ENCODE measurements at regions not wholly inside any gene's neighbourhood (a gene's known extent, or its start where the extent isn't known, plus 50 kb on each side); places are given as distances from the start of the nearest gene placed in this dataset.
"Not testable (repeated sequence)": the region's sequence is repeated elsewhere in the genome, so short reads cannot be mapped to it uniquely, and the experiment has no call there.

DNA sequence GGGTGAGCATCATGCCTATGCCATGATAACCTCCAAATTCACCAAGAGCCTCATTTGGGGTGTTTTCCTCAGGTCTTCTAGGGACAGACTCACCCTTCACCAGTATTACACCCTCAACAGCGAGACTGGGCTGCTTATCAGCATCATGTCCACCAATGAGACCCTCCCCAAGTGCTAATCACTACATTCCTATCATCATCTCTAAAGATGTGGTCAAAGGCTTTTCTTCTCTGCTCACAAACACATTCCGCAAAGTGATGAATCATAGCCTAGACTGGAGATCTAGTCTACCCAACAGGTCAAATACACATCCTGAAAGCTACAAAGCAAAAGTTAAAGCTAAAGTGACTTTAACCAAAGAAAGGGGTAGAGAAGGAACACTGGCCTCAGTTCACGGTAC is 75.3 kb upstream of the C7orf33 start:
- no peak for DNase-seq

- DNase-seq: no peak
Observed at GRCh38 chr7:148515728-148516695, 74.6 kb upstream of the C7orf33 start.

GRCh38 chr7:148519386-148519785 is 71.2 kb upstream of the C7orf33 start:
- DNase-seq: not testable (repeated sequence)

GRCh38 chr7:148521271-148521670 is 69.3 kb upstream of the C7orf33 start:
- no peak for DNase-seq

GRCh38 chr7:148523550-148523949 is 67.0 kb upstream of the C7orf33 start:
- no peak for DNase-seq

DNA sequence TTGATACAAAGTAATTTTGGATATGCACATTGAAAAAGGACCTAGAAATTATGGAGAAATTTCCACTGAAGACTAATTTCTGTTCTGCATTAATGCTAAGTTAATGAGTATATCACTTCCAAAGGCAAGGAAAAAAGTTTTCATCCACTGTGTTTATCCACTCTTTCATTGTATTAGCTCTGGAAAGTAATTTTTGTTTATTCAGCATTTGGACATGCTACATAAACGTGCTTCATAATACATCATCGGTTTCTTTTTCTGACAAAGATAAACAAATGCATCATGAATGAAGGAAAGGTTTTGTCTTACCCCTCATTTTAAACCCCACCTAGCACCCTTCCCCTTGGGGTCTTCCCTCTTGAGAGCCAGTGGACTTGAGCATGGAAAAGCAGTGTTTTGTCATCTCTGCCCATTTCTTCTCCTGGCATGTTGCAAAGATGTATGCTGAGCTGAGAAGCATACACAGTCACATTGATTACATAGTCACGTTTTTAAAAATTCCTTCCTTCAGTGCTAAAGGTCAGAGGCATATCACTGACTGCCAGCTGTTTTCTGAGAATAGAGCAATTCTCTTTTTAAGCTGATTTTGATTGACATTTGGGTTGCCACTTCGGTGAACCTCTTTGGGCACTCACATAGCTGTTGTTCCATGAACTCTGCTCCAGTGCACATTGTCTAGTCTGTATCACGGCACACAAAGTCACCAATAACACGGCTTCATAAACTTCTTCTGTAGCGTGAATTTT is 65.9 kb upstream of the C7orf33 start:
- no peak for DNase-seq

GRCh38 chr7:148527717-148528168 is 62.8 kb upstream of the C7orf33 start:
- DNase-seq: peak; percentile 57

DNA sequence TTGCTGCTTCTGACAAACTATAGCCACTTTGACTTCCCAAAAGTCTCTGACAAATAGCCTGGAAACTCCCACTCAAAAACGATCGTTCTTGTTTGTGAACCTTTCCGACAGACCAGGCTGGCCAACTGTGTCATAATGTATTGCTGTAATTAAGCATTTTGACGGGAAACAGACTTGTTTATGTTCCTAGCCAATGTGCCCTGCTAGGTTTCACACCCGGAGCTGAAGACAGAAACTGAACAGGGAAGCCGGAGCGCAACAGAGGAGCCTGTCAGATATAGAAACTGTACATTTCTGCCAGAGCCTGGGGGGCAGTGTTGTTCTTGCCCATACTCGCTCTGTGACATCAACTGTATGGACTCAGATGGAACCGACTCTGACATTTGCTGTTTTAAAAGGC is 55.3 kb upstream of the C7orf33 start:
- no peak for DNase-seq

DNA sequence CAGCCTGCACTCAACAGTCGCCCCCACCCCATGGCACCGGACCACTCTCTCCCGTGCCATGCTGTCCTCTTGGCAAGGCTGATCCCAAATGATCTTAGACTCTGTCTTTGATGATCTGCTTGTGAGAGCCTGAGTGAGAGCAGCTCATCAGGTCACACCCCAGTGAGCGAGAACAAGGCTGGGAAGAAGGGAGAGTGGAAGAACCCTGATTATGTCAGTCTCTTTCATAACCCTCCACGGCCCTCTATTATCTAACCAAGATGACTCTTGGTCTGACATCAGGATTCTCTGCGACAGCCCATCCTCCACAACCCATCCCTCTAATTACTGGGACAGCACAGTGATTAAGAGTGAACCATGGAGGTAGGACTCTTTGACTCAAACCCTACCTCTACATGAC is 53.1 kb upstream of the C7orf33 start:
- DNase-seq: no peak

DNA sequence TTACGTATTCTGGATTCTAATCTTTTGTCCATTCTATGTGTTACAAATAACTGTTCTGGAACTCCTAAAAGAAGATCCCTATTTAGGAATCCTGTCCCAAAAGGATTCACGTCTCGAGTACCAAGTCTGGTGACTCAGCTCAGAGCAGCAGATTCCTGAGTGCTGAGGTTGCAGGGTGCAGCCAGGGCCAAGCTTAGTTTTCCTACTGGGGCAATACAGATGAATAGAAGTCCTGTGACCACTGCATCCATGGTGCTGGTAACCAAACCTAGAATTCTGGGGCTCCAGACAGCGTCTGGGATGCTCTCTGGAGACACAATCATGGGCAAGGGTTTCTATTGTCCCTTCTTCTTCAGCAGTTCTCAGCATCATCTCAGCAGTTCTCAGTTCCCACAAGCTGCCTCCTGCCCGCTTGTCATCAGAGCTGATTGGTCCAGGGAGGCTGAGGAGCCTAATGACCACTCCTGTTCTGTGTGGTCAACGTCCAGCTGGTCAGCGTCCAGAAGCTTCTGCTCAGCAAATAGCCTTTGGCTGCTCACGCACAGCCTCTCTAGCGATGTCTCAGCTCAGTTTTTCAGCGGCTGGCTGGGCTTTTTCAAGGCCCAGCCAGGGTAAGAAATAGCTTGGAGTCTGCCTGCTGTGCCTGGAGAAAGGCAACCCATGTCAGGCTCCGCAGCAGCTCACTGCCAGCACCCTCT is 50.4 kb upstream of the C7orf33 start:
- peak; percentile 32 for DNase-seq

Measured in left hindlimb (tissue), 1 donor.